Erythroblast (primary cell): ENCODE measurements at regions not wholly inside any gene's neighbourhood (a gene's known extent, or its start where the extent isn't known, plus 50 kb on each side); places are given as distances from the start of the nearest gene placed in this dataset.

ENCODE experiments used
- DNase-seq, 2 experiments: peaks; one replicate each; lab custom pipeline; 2025; lab: John Stamatoyannopoulos, UW
- GATA1 ChIP-seq: IDR thresholded peaks from 2 replicates; pipeline ENCODE4 v1.6.1; 2011; ENCODE audit warnings: low read depth, mild to moderate bottlenecking, control low read depth, low read length, moderate library complexity
- POLR2A ChIP-seq: IDR thresholded peaks from 2 replicates; pipeline ENCODE4 v1.6.1; 2011; ENCODE audit warnings: mild to moderate bottlenecking, low read length

GRCh38 chr1:191869790-191870312 is 288.4 kb upstream of the RGS18 start:
- TF ChIP-seq GATA1 (no peak), POLR2A (no peak)
- DNase-seq: no peak

GRCh38 chr1:191870490-191870889 is 287.8 kb upstream of the RGS18 start:
- TF ChIP-seq POLR2A (no peak), GATA1 (no peak)
- DNase-seq: no peak

- TF ChIP-seq POLR2A (no peak), GATA1 (no peak)
- no peak for DNase-seq
Observed at GRCh38 chr1:191875994-191876393, 282.3 kb upstream of the RGS18 start.

GRCh38 chr1:191876631-191877030 is 281.6 kb upstream of the RGS18 start:
- peak in 1 of 2 experiments; percentile 30 for DNase-seq
- TF ChIP-seq GATA1: no peak
- no peak for TF ChIP-seq POLR2A

GRCh38 chr1:191882870-191883269 is 275.4 kb upstream of the RGS18 start:
- DNase-seq: no peak
- TF ChIP-seq GATA1 (no peak), POLR2A (no peak)

- TF ChIP-seq GATA1 (no peak), POLR2A (no peak)
- DNase-seq: no peak
Observed at GRCh38 chr1:191886977-191887376, 271.3 kb upstream of the RGS18 start.

GRCh38 chr1:191888996-191889622 is 269.2 kb upstream of the RGS18 start:
- no peak for TF ChIP-seq POLR2A
- no peak for TF ChIP-seq GATA1
- peak; percentile 76 to 77 for DNase-seq

- no peak for TF ChIP-seq GATA1
Observed at GRCh38 chr1:191889623-191890003, 268.6 kb upstream of the RGS18 start.

GRCh38 chr1:191890433-191891088 is 267.7 kb upstream of the RGS18 start:
- DNase-seq: no peak
- TF ChIP-seq POLR2A (no peak), GATA1 (no peak)

More at GRCh38 chr1:191889623-191890003, 268.6 kb upstream of the RGS18 start:
- DNase-seq: no peak

GRCh38 chr1:191892716-191893115 is 265.5 kb upstream of the RGS18 start:
- TF ChIP-seq GATA1 (no peak), POLR2A (no peak)
- no peak for DNase-seq

GRCh38 chr1:191895049-191895448 is 263.2 kb upstream of the RGS18 start:
- DNase-seq: no peak
- TF ChIP-seq POLR2A (no peak), GATA1 (no peak)

GRCh38 chr1:191895462-191896058 is 262.7 kb upstream of the RGS18 start:
- TF ChIP-seq GATA1 (no peak), POLR2A (no peak)
- no peak for DNase-seq

- no peak for TF ChIP-seq GATA1
- TF ChIP-seq POLR2A: no peak
- DNase-seq: no peak
Observed at GRCh38 chr1:191897134-191897533, 261.1 kb upstream of the RGS18 start.

- DNase-seq: no peak
- TF ChIP-seq GATA1: no peak
- no peak for TF ChIP-seq POLR2A
Observed at GRCh38 chr1:191901651-191902050, 256.6 kb upstream of the RGS18 start.
